Gastrocnemius medialis (tissue), 4 donors: ENCODE measurements at regions not wholly inside any gene's neighbourhood (a gene's known extent, or its start where the extent isn't known, plus 50 kb on each side); places are given as distances from the start of the nearest gene placed in this dataset.

Experiments
- CTCF ChIP-seq, 5 experiments: fragments of 450-650 bp in 3 of 5; fragments of 200-600 bp in 2 of 5; sonication (generic) in 2 of 5; IDR thresholded peaks in 4 of 5; conservative IDR thresholded peaks in 1 of 5; 1 replicate in 4 of 5; 2 replicates in 1 of 5; pipeline ENCODE4 v1.5.1; 2016 to 2019; ENCODE audit warnings: antibody characterized with exemption in 5 of 5, mild to moderate bottlenecking in 3 of 5, moderate library complexity in 3 of 5
- POLR2A ChIP-seq, 2 donors: fragments of 450-650 bp; IDR thresholded peaks; one replicate each; pipeline ENCODE4 v1.6.1; 2017; ENCODE audit warnings: antibody characterized with exemption in 2 of 2, mild to moderate bottlenecking in 2 of 2, moderate library complexity in 2 of 2

GRCh38 chr13:87952377-87952776 is 281.2 kb downstream of the SLITRK5 start:
- TF ChIP-seq CTCF (IDR thresholded peaks at IDR 0.05 in 4 of 5, conservative IDR thresholded peaks at IDR 0.05 in 1 of 5) (no peak), POLR2A (IDR thresholded peaks at IDR 0.05) (no peak)
